Brain pericyte (primary cell): ENCODE measurements at regions not wholly inside any gene's neighbourhood (a gene's known extent, or its start where the extent isn't known, plus 50 kb on each side); places are given as distances from the start of the nearest gene placed in this dataset.

ENCODE experiments used
- DNase-seq: peaks from one replicate; pipeline ENCODE4 v3.0.0-alpha.2; 2012; ENCODE audit warnings: low read depth, low spot score

DNA sequence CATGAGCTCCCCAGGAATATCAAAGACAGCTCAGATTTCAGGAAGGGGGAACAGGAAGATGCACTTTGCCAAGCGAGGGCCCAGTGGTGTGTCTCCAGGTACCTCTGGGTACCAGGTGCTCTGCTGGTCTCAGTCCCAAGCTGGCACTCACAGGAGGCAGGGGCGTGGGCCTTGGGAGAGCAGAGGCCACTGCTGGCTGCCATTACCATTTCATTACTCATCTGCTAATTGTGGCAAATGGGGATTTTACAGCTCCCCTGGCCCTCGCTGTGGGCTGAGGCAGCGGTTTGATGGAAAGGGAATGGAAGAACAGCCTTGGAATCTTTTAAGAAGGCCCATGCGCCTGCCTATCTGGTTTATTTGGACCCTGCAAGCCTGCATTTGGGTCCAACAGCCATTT is 192.0 kb upstream of the NAV2 start:
- no peak for DNase-seq

DNA sequence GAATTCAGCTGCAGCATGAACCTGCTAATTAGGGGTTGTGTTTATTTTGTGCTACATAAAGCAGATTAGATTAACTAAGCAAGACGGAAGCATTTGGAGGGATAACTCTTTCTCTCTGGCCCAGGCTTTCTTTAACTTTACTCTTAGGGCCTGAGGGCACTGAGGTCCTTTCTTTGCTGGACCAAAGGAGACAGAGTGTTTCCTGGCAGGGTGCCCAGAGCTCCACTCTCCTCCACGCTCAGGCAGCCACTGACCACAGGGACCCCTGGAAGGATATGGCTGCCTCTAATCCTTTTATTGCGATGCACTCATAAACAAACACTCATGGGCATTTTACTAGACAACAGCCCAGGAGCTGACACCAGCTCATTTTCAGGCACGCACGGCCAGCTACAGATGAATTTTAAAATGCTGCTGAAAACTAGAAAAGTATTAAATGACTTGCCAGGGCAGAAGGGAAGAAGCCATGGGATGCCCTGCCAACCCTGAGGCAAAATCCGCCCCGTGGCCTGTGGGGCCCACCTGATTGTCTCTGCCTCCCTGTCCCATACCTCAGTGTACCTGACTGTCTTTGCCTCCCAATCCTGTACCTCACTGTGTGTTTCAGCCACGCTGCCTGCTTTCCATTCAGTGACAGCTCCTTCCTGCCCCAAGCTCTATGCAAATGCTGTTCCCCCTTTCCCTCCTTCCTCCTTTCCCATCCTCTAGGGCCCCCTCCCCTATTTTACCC is 192.6 kb upstream of the NAV2 start:
- DNase-seq, result no peak

DNA sequence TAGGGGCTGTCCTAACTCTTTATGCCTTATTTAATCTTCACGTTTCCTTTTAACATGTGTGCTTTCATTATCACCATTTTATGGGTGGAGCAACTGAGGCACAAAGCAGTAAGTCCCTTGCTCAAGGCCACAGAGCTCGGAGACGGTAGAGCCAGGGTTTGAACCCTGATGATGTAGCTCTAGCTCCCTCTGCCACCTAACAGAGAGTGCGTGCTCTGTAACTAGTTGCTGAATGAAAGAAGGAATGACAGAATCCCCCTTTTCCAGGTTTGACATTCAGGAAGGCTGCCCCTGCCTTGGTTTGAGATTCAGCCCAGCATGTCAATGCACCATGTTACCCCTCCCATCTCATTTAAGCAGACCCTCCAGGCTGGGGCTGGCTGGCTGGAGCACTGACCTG is 193.3 kb upstream of the NAV2 start:
- no peak for DNase-seq

DNA sequence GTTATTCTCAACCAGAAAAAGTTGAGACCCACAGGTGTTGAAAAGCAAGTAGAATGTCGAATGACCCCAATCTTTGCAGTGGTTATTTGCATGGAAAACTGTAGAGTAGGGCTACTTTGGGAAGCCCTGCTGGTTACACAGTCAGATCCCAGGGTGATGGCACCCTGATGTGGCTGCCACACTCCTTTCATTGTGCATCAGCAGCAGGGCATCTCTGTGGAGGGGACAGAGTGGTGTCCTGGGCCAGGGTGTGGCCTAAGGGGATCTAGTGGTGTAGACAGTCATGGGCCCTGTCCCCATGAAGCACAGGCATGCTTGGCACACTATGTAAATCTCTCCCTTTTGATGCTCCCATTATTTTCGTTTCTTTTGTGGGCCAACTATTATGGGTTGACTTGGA is 199.4 kb upstream of the NAV2 start:
- no peak for DNase-seq

DNA sequence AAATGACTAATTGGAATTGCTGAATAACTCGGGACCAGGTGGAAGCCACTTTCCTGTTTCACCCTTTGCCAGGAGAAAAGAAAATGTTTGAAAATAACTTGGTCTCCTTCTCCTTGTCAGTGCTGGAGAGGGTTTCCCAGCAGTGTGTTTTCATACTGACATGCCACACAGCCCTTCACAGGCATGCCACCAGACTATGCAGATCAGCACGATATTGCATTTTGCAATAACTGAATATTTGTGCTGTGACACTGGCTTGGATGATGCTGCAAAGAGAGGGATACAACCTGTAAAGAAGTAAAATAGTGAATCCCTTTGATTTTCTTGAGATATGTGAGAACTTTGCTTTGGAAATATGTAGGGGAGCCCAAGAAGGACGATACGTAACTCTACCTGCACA is 200.0 kb upstream of the NAV2 start:
- no peak for DNase-seq

DNA sequence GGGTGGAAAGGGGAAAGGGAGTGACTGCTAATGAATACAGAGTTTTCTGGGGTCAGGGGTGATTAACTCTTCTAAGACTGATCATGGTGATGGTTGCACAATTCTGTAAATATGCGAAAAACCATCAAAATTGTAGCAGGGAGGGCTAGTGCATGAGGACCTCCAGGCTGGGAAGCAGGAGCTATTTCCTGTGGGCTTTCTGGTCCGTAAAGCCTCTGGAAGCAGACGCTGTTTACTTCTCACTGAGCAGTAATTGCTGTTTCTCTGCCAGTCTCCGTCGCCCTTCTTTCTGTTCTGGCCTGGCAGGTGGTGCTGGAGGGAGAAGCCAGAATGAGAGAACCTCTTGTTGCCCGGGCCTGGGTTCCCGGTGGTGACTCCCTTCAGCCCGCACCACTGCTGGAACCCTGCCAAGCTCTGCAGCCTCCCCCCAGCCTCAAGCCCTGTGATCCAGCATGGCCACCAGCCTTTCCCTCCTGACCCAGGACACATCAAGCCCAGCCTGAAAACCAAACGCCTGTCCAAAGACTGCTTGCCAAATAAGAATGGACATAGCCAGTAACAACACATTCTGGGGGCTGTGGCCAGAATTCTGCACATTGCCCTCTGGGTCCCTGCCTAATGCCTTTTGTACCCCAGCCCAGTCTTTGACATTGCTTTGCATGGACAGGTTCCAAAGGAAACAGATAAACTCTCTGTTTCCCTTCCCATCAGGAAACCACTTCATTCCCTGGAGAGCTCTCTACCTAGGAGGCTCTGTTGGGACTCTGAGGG is 201.0 kb upstream of the NAV2 start:
- no peak for DNase-seq

DNA sequence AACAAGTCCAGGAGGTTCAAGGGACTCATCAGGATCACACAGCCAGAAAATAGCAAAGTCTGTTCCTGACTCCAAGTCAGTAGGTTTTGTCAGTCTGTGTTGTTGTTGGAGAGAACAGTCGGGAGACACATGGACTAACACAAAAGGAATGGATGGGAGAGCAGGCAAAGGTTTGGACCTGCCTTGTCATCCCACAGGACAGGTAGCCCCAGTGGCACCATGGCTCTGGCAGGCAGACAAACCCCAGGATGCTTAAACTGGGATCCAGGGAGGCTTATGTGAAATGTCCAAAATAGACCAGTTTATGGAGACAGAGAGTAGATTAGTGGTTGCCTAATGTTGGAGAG is 201.6 kb upstream of the NAV2 start:
- no peak for DNase-seq

DNA sequence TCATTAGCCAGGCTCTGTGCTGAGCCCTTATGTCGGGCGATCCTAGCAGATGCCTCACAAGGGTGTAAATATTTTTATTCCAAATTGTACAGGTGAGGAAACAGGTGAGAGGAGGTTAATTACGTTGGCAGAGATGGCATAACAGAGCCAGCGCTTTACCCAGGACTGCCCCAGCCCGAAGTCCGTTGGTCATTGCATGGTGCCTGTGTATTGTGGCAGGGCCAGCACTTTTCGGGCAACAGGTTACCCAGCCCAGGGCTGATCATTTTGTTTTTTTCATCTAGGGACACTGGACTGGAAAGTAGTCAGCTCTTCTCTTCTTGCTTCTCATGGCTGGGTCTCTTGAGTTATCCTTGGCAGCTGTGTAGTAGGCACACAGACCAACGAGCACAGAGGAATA is 202.2 kb upstream of the NAV2 start:
- DNase-seq, result no peak

DNA sequence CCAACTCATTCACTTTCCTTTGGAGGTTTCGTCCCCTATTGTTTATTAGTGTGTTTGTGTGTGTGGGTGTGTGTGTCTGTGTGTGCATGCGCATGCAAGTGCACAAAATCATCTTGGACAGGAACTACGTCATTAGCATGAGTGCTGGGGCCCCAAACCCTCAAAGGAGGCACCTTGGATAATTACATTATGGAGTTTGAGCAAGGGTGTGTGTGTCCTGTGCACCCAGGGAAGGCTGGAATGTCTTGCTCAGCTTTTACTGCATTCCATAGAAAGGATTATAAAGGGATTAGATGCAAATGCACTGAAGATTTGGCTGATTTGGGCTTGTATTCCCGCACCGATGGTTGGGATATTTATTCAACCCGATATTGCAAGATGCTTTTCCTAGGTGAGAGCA is 203.4 kb upstream of the NAV2 start:
- DNase-seq, result no peak

DNA sequence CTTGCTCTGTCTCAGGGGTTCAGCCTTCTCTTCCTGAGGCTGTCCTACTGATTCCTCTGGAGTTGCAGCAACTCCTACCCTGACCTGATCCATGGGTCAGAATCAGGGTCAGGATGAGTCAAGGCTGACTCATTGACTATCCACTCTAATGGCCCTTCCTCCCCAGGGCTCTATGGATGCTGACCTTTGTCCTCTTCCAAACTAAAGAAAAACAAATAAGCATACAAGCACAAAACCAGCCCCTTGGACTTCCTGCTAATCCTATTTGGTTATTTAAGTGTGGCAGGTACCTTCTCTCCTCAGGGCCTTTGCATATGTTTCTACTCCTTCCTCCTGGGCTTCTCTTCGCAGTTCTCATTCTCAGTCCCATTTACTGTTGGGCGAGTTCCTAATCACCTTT is 204.5 kb upstream of the NAV2 start:
- DNase-seq, result no peak

DNA sequence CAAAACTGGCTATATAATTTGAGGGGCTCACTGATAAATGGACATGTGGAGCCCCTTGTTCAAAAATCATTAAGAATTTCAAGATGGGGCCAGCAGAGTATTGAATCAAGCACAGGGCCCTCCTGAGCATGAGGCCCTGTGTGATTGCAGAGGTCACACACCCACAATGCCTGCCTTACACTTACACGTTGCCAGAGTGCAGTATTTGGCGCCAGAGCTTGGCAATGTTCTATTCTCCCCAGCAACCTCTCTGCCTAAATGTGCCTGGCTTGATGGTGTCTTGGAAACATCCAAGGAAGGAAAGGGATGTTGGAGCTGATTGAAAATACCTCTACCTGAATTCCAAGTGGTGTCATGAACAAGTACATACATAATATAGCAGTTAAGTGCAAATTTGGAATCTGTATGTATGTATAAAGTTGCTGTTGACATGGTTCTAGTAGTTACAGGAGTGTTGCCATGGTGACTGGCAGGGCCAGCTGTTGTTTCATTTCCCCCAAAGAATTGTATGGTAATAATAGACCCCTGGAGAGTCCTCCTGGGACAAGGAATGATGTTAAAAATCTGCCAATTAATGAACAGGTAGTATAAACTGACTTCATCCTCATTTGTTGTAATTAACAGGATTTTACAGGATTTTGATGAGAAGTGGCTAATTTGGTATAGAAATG is 205.7 kb upstream of the NAV2 start:
- DNase-seq, result no peak

DNA sequence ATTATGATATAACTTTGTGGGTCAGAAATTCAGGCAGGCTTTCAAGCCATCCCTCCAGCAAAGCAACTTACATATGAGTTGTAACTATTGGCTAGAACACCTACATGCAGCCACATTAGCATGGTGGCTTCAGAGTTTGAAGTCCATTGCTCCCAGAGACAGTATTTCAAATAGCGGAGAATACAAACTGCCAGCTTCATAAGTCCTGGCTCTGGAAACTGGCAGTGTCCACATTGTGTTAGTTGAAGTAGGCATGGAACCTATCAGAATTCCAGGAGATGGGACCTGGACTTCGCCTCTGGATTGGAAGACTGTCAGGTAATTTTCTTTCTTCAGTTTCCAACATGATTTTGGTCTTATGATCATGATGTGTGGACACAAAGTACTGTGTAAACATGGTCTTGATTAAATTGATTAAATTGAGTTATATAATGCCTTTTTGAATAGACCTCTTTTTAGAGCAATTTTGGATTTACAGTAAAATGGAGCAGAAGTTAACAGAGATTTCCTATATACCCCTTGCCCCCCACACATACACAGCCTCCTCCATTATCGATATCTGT is 209.9 kb upstream of the NAV2 start:
- no peak for DNase-seq

DNA sequence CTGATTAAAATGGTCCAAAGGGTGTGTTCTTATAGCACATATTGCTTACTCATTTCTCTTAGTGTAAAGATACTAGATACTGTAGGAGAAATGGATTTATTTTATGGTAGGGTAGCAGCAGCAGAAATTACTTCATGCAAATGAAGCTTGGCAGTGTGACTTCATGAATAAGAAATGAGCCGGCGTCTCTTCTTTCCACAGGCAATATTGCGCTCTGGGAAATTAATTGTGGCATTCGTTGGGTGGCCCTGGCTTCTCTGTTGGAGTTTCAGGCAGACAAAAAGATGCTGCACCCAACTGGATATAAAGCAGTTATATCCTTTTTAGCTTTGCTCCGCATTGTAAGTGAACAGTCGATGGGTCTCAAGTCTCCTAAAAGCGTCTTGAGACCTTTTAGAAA is 211.0 kb upstream of the NAV2 start:
- DNase-seq, result no peak

DNA sequence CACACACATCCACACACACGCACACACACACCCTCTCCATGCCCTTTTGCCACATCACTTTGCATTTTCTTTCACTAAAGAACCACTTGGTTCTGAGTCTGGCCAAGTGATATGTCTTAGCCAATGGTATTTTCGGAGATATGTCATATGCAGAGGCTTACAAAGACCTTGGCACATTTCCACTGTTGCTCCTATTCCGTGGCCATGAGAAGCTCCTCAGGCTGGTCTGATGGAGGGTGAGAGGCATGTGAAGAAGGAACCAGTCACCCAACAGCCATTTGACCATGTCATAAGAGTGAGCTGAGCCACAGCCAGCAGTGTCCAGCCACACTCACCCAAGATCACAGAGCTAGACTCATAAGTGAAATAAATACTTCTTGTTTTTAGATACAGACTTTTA is 212.6 kb upstream of the NAV2 start:
- DNase-seq, result no peak

DNA sequence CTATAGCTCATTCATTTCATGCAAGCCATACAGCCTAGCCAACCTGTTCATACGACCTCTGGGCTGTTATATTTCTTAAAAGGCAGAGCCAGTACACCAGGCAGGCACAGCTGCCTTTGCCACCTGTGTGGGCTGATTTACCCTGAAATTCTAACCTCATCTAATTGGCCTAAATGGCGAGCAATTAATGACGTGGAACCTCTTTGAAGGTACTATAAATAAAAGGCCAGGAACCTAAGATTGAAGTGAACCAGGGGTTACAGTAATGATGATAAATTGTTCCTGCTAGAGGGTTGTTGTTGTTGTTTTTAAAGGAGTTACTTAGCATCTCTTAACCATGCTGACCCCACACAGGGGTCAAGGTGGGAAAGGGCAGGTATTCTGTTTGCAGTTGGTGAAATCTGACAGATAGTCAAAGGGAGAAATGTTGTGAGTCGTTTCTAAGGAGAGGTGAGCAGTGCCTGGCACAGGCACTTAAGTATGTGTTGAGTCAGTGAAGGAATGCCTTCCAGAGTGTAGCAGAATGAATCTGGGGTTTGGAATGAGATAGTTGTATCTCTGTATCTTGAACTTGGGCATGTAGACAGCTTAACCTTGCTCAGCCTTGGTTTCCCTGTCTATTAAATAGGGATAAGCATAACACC is 213.5 kb upstream of the NAV2 start:
- no peak for DNase-seq

DNA sequence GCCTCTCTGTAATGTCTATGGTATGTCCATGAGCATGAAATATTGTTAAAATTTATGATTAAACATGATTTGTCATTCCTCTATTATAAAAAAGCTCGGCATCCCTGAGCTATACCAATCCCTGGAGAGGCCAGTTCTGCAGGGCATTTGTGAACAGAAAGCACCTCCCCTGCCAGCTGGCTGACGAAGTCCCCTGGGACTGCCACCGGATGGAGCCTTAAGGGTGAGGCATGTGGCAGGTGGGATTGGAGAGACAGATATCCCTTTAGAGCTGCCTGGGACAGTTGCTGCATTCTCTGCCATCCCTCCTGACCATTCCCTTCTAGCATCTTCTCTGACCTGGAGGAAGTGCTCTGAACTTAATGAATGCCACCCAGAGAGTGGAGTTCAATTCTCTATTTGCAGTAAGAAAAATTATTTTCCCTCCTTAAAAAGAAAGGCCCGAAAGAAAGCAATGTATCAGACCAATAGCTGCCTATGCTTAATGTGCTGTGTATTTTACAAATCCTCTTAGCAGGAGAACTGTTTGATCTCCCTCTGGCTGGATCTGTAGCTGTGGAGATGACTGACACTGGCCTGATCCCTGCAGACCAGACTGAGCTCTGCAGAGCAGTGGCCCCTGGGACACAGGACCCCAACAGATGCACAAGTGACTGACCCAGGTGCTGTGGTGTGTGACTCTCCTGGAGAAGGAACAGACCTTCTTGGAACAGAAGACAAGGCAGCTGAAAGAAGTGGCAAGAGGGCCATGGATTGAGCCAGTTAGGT is 219.0 kb upstream of the NAV2 start:
- DNase-seq, result no peak

DNA sequence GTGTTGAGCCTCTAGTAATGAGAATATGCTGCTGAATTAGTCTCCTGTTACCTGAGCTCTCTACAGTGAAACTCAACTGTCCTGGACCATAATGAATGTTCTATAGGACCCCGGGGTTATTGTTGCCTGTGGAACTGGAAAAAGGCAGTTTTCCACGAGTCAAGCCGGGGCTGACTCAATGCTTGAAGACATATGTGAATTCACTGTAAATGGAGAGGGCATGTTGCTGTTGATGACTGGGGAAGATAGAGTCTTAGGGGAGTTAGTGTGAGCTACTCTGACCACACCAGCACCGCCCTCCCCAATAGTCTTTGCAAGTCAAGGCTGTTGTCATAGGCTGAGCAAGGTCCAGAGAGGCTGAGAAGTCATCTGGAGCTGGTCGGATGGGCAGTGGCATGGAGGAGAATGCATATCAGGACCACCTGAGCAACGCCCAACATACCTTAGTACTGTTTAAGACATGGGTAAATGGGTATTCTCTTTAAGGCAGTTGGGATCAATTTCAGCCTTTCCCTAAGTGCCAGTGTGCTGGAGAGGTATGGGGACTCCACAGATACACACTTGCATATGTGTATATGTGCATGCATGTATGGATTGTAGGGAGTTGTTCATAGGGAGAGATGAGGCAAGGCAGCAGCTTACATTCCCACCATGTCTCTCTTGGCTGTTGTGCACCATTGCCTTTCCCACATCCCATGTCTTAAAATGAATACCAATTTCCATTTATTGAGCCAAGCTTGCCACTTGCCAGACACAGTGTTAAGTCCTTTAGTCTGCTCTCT is 230.1 kb upstream of the NAV2 start:
- no peak for DNase-seq

DNA sequence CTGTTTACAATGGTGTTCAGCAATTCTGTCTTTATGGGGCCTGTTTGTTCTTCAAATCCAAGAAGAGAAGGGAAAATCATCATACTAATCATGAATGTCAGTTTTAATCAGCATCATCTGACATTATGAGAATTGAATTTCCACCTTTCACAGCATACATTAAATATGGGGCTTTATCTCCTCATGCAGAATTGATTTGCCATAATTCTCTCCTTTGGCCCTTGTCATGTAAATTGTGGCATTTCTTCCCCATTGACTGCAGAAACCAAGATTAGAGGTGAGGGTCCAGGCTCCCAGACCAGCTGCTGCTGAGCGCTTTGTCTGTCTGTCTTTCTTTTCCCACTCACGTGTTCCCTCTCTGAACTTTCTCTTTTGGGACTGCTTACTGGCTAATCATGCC is 232.1 kb upstream of the NAV2 start:
- DNase-seq, result no peak

DNA sequence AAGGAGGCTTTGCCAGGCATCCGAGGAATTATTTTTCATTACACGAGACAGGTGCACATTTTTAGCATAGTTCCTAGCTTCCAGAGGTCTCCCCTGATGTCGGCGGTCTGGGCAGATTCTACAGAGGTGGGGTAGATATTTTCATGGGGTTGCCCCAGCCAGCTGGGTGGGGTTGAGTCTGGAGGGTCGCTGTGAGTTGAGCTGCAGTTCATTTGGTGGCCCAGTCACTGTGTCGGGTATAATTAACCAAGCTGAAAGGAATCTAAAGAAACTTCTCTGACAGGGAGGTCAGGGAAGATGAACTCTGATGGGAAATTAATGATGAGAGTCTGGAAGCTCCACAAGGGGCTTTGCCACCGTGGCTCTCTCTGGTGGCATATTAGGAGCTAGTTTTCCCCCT is 233.7 kb upstream of the NAV2 start:
- no peak for DNase-seq

DNA sequence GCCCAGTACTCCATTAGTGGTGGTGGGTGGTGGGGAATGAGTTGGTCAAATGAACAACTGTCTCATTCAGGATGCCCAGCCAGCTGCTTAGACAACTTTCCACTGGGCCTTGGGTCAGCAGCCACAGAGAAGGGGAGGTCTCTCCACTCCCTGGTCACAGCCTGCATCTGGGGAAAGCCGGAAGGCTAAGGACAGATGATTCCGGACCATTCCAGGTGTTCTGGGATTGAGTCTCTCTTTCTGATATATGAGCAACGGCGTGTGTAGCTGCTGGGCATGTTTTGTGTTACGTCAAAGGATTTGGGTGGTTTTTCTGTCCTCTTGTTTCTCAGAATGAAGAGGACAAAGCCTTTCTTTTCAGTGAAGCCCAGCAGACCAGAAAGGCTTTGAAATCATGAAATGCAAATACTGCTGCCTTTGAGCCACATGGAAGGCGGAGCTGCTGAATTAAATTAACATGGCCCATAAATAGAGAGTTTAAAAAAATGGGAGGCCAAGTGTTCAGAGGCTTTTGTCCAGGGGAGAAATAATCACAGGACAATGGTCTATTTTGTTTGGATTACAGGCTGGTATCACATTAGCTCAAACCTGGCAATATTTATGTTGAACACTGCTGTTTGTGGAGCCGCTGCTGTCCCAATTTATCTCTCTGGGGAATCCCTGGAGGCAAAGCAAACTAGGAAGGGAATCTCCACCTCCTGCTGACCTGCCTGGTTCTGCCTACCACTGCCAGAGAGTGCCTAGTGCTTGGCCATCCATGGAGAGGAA is 234.4 kb upstream of the E2F8 start:
- no peak for DNase-seq
